ENCODE measurements at regions not wholly inside any gene's neighbourhood (a gene's known extent, or its start where the extent isn't known, plus 50 kb on each side); places are given as distances from the start of the nearest gene placed in this dataset.
"Not testable (repeated sequence)": the region's sequence is repeated elsewhere in the genome, so short reads cannot be mapped to it uniquely, and the experiment has no call there.

DNA sequence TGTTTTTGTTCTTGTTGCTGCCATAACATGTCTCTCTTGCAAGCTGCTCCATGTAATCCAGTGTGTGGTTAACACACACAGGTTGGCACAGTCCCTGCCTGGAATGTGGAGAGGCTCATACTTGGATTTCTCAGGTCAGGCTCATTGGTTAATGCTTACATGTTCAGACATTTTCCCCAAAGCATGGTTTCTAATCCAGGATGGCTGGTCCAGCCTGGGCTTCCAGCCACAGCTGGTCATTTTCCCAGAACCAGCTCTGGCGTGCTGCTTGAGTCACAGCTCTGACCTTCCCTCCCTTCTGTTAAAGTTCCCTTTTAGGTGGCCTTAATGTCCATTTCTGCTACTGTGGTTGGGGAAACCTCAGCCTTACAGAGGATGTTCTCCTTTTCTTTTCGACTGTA lies 294.3 kb downstream of the TAF11L14 start:
- DNase-seq = peak in 23 of 42 donors; percentile 1 to 63 (median 19)
- intact Hi-C loops (cut with DNase I) = no loop called here

DNA sequence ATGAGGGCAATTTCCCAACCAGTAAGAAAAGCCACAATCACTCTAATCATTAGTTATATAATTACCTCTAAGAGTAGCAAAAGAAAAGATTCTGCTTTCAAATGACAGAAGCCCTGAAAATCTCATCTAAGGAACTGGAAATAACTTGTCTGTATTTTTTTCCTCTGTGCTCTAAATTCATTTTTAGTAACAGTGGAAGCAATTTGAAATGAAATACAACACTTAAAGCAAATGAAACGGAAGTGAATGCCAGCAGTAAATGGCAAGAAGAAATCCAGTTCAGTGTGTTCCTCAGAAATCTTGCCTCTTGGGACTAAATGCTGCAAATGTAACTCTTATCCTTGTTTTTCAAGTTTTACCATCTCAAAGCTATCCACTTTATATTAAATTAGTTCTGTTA lies 294.9 kb downstream of the TAF11L14 start:
- no peak for DNase-seq
- intact Hi-C loops (cut with DNase I) = no loop called here

DNA sequence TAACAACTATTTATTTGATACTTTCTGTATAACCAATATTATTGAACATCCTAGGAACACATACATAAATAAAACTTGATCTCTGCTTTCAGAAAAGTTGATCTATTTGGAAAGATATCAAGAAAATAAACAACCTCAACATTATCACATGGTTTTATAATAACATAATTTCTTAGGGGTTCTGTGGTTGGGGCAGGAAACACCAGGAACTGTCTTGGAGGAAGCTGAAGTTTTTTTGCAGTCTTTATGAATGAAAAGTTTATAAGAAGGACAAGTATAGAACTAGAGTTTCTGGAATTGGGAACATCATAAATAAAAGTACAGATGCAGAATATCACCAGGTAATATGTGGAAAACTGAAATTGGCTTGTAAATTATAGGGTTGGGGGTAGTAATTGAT lies 296.1 kb downstream of the TAF11L14 start:
- intact Hi-C loops (cut with DNase I) = no loop called here
- DNase-seq = no peak

- intact Hi-C loops (cut with DNase I) = no loop called here
- DNase-seq = no peak
Observed at GRCh38 chr5:17944046-17944445, 309.8 kb downstream of the TAF11L14 start.

DNA sequence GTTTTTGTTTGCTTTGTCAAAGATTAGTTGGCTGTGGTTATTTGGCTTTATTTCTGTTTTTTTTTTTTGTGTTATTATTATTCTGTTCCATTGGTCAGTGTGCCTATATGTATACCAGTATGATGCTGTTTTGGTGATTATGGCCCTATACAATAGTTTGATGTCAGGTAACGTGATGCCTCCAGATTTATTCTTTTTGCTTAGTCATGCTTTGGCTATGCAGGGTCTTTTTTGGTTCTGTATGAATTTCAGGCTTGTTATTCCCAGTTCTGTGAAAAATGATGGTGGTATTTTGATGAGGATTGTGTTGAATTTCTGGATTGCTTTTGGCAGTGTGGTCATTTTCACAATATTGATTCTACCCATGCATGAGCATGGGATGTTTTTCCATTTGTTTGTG lies 312.8 kb downstream of the TAF11L14 start:
- intact Hi-C loops (cut with DNase I) = no loop called here
- DNase-seq = no peak

DNA sequence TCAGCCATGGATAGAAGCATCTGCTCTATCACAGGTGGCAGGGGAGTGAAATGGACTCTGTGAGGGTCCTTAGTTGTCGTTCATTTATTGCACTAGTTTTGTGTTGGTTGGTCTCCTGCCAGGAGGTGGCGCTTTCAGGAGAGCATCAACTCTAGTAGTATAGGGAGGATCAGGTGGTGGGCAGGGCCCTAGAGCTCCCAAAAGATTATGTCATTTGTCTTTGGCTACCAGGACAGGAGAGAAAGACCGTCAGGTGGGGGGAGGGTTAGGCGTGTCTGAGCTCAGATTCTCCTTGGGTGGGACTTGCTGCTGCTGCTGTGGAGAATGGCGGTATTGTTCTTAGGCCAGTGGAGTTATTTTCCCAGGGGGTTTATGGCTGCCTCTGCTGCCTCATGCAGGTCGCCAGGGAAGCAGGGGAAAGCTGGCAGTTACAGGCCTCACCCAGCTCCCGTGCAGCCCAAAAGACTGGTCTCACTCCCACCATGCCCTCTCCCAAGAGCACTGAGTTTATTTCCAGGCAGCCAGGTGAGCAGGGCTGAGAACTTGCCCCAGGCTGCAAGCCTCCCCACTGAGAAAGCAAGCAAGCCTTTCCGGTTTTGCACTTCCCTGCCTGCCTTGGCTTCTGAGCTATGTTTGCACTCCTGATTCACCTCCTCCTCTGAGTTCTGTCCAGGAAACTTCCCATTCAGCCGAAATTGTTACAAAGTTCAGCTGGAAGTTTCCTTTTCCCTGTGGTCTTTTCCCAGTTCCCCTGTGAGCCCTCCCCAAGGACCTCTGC lies 317.3 kb downstream of the TAF11L14 start:
- intact Hi-C loops (cut with DNase I) = no loop called here

DNA sequence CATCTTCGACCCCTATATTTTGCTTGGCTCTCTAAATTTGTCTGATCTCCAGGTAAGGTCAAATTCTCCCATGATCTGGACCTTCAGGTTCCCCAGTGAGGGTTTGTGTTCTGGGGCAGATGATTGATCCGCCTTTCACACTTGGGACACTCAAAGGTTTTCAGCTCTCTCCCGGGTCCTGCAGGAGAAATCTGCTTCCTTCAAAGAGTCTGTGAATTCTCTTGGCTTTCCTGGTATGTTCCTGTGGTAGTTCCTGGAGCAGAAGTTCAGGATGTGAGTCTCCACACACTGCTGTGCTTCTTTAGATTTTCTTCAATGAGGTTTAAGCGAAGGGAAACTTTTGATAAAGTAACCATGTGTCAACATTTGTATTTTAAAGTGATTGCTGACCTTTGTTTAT lies 318.0 kb downstream of the TAF11L14 start:
- intact Hi-C loops (cut with DNase I) = no loop called here
- no peak for DNase-seq

More for the DNA sequence above, 317.3 kb downstream of the TAF11L14 start:
- DNase-seq = no peak

- DNase-seq = no peak
- intact Hi-C loops (cut with DNase I) = no loop called here
Observed at GRCh38 chr5:17964067-17964466, 329.8 kb downstream of the TAF11L14 start.

DNA sequence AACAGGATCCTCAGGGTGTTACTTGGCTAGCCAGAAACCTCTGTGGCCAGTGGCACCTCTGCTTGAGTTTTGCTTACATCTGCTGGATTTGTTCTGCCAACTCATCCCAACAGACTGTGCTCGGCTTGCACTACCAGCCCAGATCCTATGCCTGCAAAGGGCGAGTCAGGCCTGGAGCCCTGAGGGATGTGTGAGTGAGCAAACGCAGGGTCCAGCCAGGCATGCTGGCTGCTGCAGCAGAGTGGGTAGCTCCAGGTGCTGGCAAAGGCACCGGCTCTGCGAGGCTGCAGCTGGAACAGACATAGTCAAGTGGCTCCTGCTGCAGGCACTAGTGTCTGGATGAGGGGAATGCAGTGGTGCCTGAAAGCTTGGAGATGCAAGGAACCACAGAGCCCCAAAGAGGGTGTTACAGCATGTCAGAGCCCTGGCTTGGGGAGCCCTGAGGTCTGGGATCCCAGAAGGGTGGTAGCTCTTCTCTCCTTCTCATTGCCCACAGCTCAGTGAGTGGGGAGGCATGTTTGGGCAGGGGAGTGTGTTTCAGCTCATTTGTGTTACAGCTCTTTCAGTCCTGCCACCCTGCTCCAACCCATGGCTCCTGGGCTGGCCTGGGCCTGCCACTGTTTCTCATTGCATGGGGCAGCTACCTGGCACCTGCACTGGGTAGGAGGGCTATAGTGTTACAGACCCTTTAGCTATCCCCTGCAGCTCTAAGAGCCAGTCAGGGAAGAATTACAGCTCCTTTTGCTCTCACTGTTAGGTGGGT lies 332.6 kb downstream of the TAF11L14 start:
- DNase-seq = no peak
- intact Hi-C loops (cut with DNase I) = no loop called here

DNA sequence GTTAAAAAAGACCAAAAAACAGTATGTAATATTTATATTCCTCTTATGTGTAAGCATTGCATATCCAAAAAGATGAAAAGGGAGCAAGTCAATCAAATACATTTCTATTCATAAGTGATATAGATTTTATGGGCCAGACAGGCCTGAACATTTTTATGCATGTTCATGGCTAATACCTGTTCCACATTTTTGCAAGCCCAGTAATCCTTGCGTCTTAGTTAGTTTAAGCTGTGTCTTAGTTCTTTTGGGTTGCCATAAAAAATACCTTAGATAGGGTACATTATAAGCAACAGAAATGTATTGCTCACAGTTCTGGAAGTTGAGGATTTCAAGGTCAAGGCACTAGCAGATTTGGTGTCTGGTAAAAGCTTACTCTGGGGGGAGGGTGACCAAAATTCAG lies 342.1 kb downstream of the TAF11L14 start:
- intact Hi-C loops (cut with DNase I) = no loop called here

DNA sequence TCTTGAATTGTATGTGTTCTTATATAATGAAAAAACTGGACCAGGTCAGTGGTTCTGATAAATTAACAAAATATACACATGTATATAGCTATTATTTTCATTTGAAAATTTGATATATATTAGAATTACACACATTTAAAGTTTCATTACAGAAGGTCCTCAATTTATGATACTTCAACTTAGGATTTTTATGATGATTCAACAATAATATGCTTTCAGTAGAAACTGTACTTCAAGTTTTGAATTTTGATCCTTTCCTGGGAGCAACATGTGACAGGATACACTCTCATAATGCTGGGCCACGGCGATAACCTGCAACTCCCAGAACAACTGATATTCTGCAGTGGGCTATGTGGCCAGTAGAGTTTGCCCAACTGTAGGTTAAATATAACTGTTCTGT lies 344.7 kb downstream of the TAF11L14 start:
- intact Hi-C loops (cut with DNase I) = no loop called here
- DNase-seq = no peak

More for the DNA sequence above, 342.1 kb downstream of the TAF11L14 start:
- no peak for DNase-seq

DNA sequence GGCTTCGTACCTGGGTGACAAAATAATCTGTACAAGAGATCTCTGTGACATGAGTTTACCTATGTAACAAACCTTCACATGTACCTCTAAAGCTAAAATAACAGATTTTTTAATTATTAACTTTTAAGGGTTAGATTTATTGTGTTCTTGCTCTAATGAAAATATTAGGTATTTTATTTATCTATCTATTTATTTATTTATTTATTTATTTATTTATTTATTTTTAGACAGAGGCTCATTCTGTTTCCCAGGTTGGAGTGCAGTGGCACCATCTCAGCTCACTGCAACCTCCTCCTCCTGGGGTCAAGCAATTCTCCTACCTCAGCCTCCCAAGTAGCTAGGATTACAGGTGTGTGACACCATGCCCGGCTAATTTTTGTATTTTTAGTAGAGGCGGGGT lies 348.4 kb downstream of the TAF11L14 start:
- intact Hi-C loops (cut with DNase I); DNase-seq: not testable (repeated sequence)

- intact Hi-C loops (cut with DNase I) = no loop called here
- no peak for DNase-seq
Observed at GRCh38 chr5:17989036-17989435, 354.8 kb downstream of the TAF11L14 start.

GRCh38 chr5:17989567-17990563 lies 355.6 kb downstream of the TAF11L14 start:
- intact Hi-C loops (cut with DNase I) = no loop called here

DNA sequence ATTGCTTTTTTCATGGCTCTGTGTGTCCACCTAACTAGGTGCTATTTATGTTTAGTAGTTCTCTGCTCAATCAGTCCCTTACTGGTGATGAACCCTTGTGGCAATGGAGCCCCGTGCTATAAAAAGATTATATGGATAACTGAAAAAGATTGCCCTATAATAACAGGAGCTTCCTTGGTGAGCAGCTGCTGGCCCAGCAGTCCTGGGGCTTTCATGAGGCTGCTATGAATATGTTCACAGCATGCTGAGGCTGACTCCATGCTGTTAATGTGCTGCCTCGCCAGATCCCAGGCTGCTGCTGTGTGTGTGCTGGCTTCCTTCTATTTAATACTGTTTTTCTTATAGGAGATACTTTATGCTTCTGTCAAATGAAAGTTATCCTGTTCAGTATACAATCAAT lies 357.5 kb downstream of the TAF11L14 start:
- DNase-seq = no peak
- intact Hi-C loops (cut with DNase I) = no loop called here

More at GRCh38 chr5:17989567-17990563, 355.6 kb downstream of the TAF11L14 start:
- DNase-seq = no peak

- intact Hi-C loops (cut with DNase I) = no loop called here
- DNase-seq = no peak
Observed at GRCh38 chr5:17992291-17992690, 358.0 kb downstream of the TAF11L14 start.

GRCh38 chr5:17995997-17996396 lies 361.7 kb downstream of the TAF11L14 start:
- no peak for DNase-seq
- intact Hi-C loops (cut with DNase I) = no loop called here

- no peak for DNase-seq
- intact Hi-C loops (cut with DNase I) = no loop called here
Observed at GRCh38 chr5:17999858-18000257, 365.6 kb downstream of the TAF11L14 start.

DNA sequence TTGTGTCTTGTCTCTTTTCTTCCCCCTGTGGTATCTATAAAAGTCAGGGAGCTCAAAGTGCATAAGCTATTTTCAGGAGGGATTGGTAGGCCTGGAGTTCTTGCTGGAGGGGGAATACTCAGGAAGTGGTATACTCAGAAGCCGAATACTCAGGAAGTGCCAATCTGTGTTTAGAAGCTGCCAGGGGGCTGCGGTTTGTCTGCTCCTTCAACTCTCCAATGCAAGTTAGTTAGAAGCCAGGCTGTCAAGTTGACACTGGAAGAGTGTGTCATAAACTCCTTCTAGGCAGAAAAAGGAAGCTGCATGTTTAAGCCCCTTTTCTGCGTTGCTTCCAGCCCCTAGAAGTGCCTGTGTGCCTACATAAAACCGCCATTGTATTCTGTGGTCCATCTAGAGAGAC lies 366.5 kb downstream of the TAF11L14 start:
- no peak for DNase-seq
- intact Hi-C loops (cut with DNase I) = no loop called here

Measured in head of caudate nucleus (tissue), 42 donors.